ENCODE measurements at regions not wholly inside any gene's neighbourhood (a gene's known extent, or its start where the extent isn't known, plus 50 kb on each side); places are given as distances from the start of the nearest gene placed in this dataset.

DNA sequence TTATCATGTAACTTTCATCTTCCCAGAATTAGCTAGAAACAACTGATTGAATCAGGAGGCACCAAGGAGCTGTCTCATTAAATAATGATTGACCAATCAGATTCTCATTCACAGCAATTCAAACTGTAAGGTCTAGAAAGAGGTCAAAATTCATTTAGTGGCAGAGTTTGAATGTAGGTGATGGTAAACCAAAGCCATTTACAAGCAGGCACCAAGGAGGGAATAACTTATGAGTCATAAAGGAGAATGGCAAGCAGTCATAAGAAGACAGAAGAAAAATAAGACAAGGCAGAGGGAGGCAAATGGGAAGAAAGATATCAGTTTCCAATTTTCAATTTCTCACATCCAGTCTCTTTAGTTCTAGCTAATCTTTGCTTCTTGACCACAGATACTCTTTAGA lies 52.9 kb upstream of the DEFB112 start:
- no peak overlapping the region for H3K4me3 ChIP-seq
- ATAC-seq (replicated peaks in 6 of 8), result no peak
- in situ Hi-C loops (cut with MboI; ENCODE audit: low pct_unique_long_range_greater_than_20kb in 2 of 9, low sequenced_read_pairs in 9 of 9, unreplicated experiment in 9 of 9), result loop anchor here in 1 of 9 experiments (25.0 kb wide), 1 partner anchor 1910 kb away; no protein-coding TSS in a partner anchor
- H3K4me1 ChIP-seq (replicated peaks in 1 of 2), result peaks cover 3 to 25% of the 10 kb centered on the region in 2 donors
- no peak overlapping the region for H3K27ac ChIP-seq

DNA sequence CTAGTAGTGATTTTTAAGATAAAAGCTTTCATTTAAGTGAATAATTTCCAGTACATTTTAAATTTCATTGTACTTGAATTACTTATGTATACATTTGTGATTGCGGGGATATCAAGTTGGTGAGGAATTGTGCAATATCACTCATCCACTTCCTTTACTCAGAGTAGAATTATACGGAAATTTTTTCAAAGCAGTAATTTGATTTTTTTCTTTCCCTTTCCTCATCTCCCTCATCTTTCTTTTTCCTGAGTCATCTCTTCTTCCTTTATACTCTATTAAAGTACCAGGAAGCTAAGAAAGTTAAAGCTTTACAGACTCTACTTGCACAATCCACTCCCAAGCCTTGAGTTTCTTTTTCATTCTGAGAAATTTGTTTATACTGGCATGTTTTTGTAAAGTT lies 60.9 kb upstream of the DEFB112 start:
- WGBS, 10 experiments, result 23 to 100% (median 84%) methylated on average over 2 of the region's 2 CpGs; no CpG with 5 or more reads in 1 of the 10 experiments
- peaks cover 8 to 12% of the 10 kb centered on the region in 2 donors for H3K4me1 ChIP-seq (replicated peaks in 1 of 2)
- H3K4me3 ChIP-seq, result no peak overlapping the region
- no peak overlapping the region for H3K27ac ChIP-seq
- in situ Hi-C loops (cut with MboI; ENCODE audit: low pct_unique_long_range_greater_than_20kb in 2 of 9, low sequenced_read_pairs in 9 of 9, unreplicated experiment in 9 of 9), result loop anchor here in 1 of 9 experiments (25.0 kb wide), 1 partner anchor 1902 kb away; no protein-coding TSS in a partner anchor
- no peak for ATAC-seq (replicated peaks in 6 of 8)

- in situ Hi-C loops (cut with MboI; ENCODE audit: low pct_unique_long_range_greater_than_20kb in 2 of 9, low sequenced_read_pairs in 9 of 9, unreplicated experiment in 9 of 9), result loop anchor here in 1 of 9 experiments (25.0 kb wide), 1 partner anchor 1899 kb away; no protein-coding TSS in a partner anchor
- 0 to 64% (median 41%) methylated on average over 1 to 7 of the region's 8 CpGs; no CpG with 5 or more reads in 2 of the 10 experiments for WGBS, 10 experiments
- Histone ChIP-seq H3K4me1 (replicated peaks in 1 of 2) (peaks cover 3 to 8% of the 10 kb centered on the region in 2 donors), H3K4me3 (no peak overlapping the region), H3K27ac (no peak overlapping the region)
- peak in 5 of 8 experiments; percentile 32 to 63 (median 48) for ATAC-seq (replicated peaks in 6 of 8)
Observed at GRCh38 chr6:50112981-50113857, 63.5 kb upstream of the DEFB112 start.

- WGBS, 10 experiments, result 8 to 100% (median 86%) methylated on average over 1 to 2 of the region's 2 CpGs; no CpG with 5 or more reads in 1 of the 10 experiments
- no peak for ATAC-seq (replicated peaks in 6 of 8)
Observed at GRCh38 chr6:50116390-50116789, 66.7 kb upstream of the DEFB112 start.

DNA sequence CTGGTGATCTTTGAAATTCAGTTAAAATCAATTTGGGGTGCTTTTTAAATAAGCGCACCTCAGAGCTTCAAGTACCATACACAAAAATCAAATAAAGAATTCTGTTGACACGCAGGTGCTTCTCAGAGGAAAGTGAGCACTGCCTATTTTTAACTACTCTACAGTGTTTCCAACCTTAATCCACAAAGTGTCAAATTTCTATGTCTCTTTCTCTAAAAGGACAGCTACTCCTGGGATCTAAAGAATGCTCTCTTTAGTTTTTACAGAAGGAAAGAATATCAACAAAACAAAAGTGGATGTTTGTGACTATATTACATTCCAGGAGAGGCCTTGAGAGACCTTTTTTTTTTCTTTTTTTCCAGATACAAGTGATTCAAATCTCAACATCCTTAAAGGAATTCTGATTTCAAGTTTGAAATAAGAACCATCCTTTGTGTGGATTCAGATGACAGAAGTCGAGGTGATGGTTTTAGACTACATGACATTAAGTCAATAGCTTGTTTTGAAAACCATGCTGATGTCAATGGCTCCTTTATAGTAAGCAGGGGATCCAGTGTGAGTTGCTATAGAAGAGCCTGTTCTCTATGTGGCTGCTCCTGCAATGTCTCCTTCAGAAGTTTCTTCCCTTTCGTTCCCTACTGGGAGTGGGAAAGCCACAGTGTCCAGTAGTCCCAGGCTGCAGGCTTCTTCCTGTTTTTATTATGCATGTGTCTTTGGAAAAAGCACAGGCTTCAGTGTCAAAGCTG lies 67.2 kb upstream of the DEFB112 start:
- 7 to 80% (median 59%) methylated on average over 1 to 4 of the region's 4 CpGs; no CpG with 5 or more reads in 2 of the 10 experiments for WGBS, 10 experiments
- no peak overlapping the region for H3K4me3 ChIP-seq
- no peak overlapping the region for H3K27ac ChIP-seq
- H3K4me1 ChIP-seq (replicated peaks in 1 of 2), result peaks cover 3 to 8% of the 10 kb centered on the region in 2 donors
- in situ Hi-C loops (cut with MboI; ENCODE audit: low pct_unique_long_range_greater_than_20kb in 2 of 9, low sequenced_read_pairs in 9 of 9, unreplicated experiment in 9 of 9), result loop anchor here in 1 of 9 experiments (25.0 kb wide), 1 partner anchor 1895 kb away; no protein-coding TSS in a partner anchor
- no peak for ATAC-seq (replicated peaks in 6 of 8)

More at GRCh38 chr6:50116390-50116789, 66.7 kb upstream of the DEFB112 start:
- Histone ChIP-seq H3K27ac (no peak overlapping the region), H3K4me3 (no peak overlapping the region), H3K4me1 (replicated peaks in 1 of 2) (peaks cover 3 to 8% of the 10 kb centered on the region in 2 donors)
- in situ Hi-C loops (cut with MboI; ENCODE audit: low pct_unique_long_range_greater_than_20kb in 2 of 9, low sequenced_read_pairs in 9 of 9, unreplicated experiment in 9 of 9), result loop anchor here in 1 of 9 experiments (25.0 kb wide), 1 partner anchor 1896 kb away; no protein-coding TSS in a partner anchor

DNA sequence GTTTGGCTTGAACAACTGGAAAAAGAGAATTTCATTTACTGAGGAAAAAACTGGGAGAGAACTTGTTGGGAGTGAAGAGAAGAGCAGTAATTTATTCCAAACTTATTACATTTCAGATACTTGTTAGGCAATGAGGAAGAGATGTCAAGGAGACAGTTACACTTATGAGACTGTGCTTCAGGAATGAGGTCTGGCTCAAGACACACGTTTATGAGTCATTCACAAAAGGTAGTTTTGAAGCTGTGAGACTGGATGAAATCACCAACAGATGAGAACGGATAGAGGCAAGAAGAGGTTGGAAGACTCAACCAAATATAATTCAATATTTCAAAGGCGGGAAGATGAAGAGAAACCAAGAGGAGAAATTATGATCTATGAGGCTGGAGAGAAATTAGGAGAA lies 70.6 kb upstream of the DEFB112 start:
- 3 to 84% (median 60%) methylated on average over 1 to 3 of the region's 3 CpGs; no CpG with 5 or more reads in 1 of the 10 experiments for WGBS, 10 experiments
- ATAC-seq (replicated peaks in 6 of 8), result no peak
- in situ Hi-C loops (cut with MboI; ENCODE audit: low pct_unique_long_range_greater_than_20kb in 2 of 9, low sequenced_read_pairs in 9 of 9, unreplicated experiment in 9 of 9), result loop anchor here in 1 of 9 experiments (25.0 kb wide), 1 partner anchor 1892 kb away; no protein-coding TSS in a partner anchor
- H3K4me1 ChIP-seq (replicated peaks in 1 of 2), result no peaks in the 10 kb centered on the region
- H3K4me3 ChIP-seq, result no peak overlapping the region
- H3K27ac ChIP-seq, result no peak overlapping the region

DNA sequence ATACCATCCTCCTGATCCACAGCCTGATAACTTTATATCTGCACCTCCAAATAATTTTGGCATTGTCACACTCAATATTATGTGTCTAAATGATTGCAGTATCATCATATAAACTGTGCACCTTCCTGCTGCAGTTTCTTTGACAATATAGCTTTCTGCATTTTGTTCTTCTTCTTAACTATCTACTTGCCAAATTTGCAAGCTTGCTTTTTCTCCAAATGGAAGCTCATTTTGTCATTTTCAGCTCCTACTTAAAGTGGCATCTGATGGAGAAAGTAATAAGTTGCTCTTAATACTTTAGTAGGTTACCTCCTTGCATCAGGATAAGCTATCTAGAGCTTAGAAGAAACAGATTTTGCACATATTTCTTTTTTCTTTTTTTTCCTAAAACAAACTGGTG lies 74.0 kb upstream of the DEFB112 start:
- no peaks in the 10 kb centered on the region for H3K4me1 ChIP-seq (replicated peaks in 1 of 2)
- ATAC-seq (replicated peaks in 6 of 8), result no peak
- in situ Hi-C loops (cut with MboI; ENCODE audit: low pct_unique_long_range_greater_than_20kb in 2 of 9, low sequenced_read_pairs in 9 of 9, unreplicated experiment in 9 of 9), result loop anchor here in 1 of 9 experiments (25.0 kb wide), 1 partner anchor 1889 kb away; no protein-coding TSS in a partner anchor
- no peak overlapping the region for H3K4me3 ChIP-seq
- no peak overlapping the region for H3K27ac ChIP-seq

GRCh38 chr6:50124572-50124971 lies 74.8 kb upstream of the DEFB112 start:
- 0 to 100% (median 38%) methylated on average over 1 to 2 of the region's 2 CpGs for WGBS, 10 experiments
- no peak for ATAC-seq (replicated peaks in 6 of 8)
- in situ Hi-C loops (cut with MboI; ENCODE audit: low pct_unique_long_range_greater_than_20kb in 2 of 9, low sequenced_read_pairs in 9 of 9, unreplicated experiment in 9 of 9), result loop anchor here in 1 of 9 experiments (25.0 kb wide), 1 partner anchor 1888 kb away; no protein-coding TSS in a partner anchor

GRCh38 chr6:50128420-50129005 lies 78.8 kb upstream of the DEFB112 start:
- Histone ChIP-seq H3K27ac (no peak overlapping the region), H3K4me3 (no peak overlapping the region), H3K4me1 (replicated peaks in 1 of 2) (no peaks in the 10 kb centered on the region)
- 0 to 17% (median 0%) methylated on average over 1 to 2 of the region's 2 CpGs for WGBS, 10 experiments
- in situ Hi-C loops (cut with MboI; ENCODE audit: low pct_unique_long_range_greater_than_20kb in 2 of 9, low sequenced_read_pairs in 9 of 9, unreplicated experiment in 9 of 9), result loop anchor here in 7 of 9 experiments (25.0 kb wide), 3 partner anchors 459 to 659 kb away; no protein-coding TSS in a partner anchor
- ATAC-seq (replicated peaks in 6 of 8), result no peak

More at GRCh38 chr6:50124572-50124971, 74.8 kb upstream of the DEFB112 start:
- no peak overlapping the region for H3K27ac ChIP-seq
- no peak overlapping the region for H3K4me3 ChIP-seq
- H3K4me1 ChIP-seq (replicated peaks in 1 of 2), result no peaks in the 10 kb centered on the region

- WGBS, 10 experiments, result 33 to 100% (median 78%) methylated on average over 1 of the region's 1 CpG; no CpG with 5 or more reads in 5 of the 10 experiments
- H3K4me3 ChIP-seq, result no peak overlapping the region
- H3K4me1 ChIP-seq (replicated peaks in 1 of 2), result no peaks in the 10 kb centered on the region
- in situ Hi-C loops (cut with MboI; ENCODE audit: low pct_unique_long_range_greater_than_20kb in 2 of 9, low sequenced_read_pairs in 9 of 9, unreplicated experiment in 9 of 9), result loop anchor here in 7 of 9 experiments (10.0 to 25.0 kb wide), 4 partner anchors 451 to 651 kb away; no protein-coding TSS in a partner anchor
- H3K27ac ChIP-seq, result no peak overlapping the region
- ATAC-seq (replicated peaks in 6 of 8), result no peak
Observed at GRCh38 chr6:50135968-50136367, 86.2 kb upstream of the DEFB112 start.

- Histone ChIP-seq H3K4me1 (replicated peaks in 1 of 2) (no peaks in the 10 kb centered on the region), H3K4me3 (no peak overlapping the region), H3K27ac (no peak overlapping the region)
- in situ Hi-C loops (cut with MboI; ENCODE audit: low pct_unique_long_range_greater_than_20kb in 2 of 9, low sequenced_read_pairs in 9 of 9, unreplicated experiment in 9 of 9), result loop anchor here in 7 of 9 experiments (25.0 kb wide), 3 partner anchors 446 to 646 kb away; no protein-coding TSS in a partner anchor
- no peak for ATAC-seq (replicated peaks in 6 of 8)
Observed at GRCh38 chr6:50141100-50141499, 91.4 kb upstream of the DEFB112 start.

GRCh38 chr6:50143011-50143719 lies 93.4 kb upstream of the DEFB112 start:
- in situ Hi-C loops (cut with MboI; ENCODE audit: low pct_unique_long_range_greater_than_20kb in 2 of 9, low sequenced_read_pairs in 9 of 9, unreplicated experiment in 9 of 9), result loop anchor here in 7 of 9 experiments (25.0 kb wide), 3 partner anchors 444 to 644 kb away; no protein-coding TSS in a partner anchor
- no peak for ATAC-seq (replicated peaks in 6 of 8)
- Histone ChIP-seq H3K27ac (no peak overlapping the region), H3K4me3 (no peak overlapping the region), H3K4me1 (replicated peaks in 1 of 2) (no peaks in the 10 kb centered on the region)
- 0 to 88% (median 56%) methylated on average over 1 to 2 of the region's 2 CpGs; no CpG with 5 or more reads in 1 of the 10 experiments for WGBS, 10 experiments

Data from motor neuron (in vitro differentiated cells).